Stimulated activated CD8-positive, alpha-beta memory T cell treated with anti-CD3 and anti-CD28 coated beads, Interleukin-15, amount 100 ng/mL, for 24 hours (primary cell): ENCODE measurements at regions not wholly inside any gene's neighbourhood (a gene's known extent, or its start where the extent isn't known, plus 50 kb on each side); places are given as distances from the start of the nearest gene placed in this dataset.
"Not testable (repeated sequence)": the region's sequence is repeated elsewhere in the genome, so short reads cannot be mapped to it uniquely, and the experiment has no call there.

Experiments
- DNase-seq: peaks from one replicate; pipeline ENCODE4 v3.0.0-alpha.2; 2020; ENCODE audit warnings: low read depth

- no peak for DNase-seq
Observed at GRCh38 chr6:103036846-103037245, 1643.3 kb downstream of the GRIK2 start.

- DNase-seq: no peak
Observed at GRCh38 chr6:103027271-103027931, 1633.9 kb downstream of the GRIK2 start.

GRCh38 chr6:103018426-103018825 lies 1624.9 kb downstream of the GRIK2 start:
- DNase-seq: no peak

- no peak for DNase-seq
Observed at GRCh38 chr6:103017878-103018277, 1624.4 kb downstream of the GRIK2 start.

GRCh38 chr6:103011605-103012004 lies 1618.1 kb downstream of the GRIK2 start:
- DNase-seq: no peak

- DNase-seq: no peak
Observed at GRCh38 chr6:103002282-103002681, 1608.8 kb downstream of the GRIK2 start.

GRCh38 chr6:103001724-103002123 lies 1608.2 kb downstream of the GRIK2 start:
- DNase-seq: no peak

GRCh38 chr6:103000688-103001087 lies 1607.2 kb downstream of the GRIK2 start:
- no peak for DNase-seq

GRCh38 chr6:102995491-102995890 lies 1602.0 kb downstream of the GRIK2 start:
- DNase-seq: no peak

GRCh38 chr6:102994866-102995265 lies 1601.4 kb downstream of the GRIK2 start:
- DNase-seq: no peak

GRCh38 chr6:102986086-102986485 lies 1592.6 kb downstream of the GRIK2 start:
- DNase-seq: no peak

GRCh38 chr6:102984357-102984756 lies 1590.8 kb downstream of the GRIK2 start:
- no peak for DNase-seq

GRCh38 chr6:102981490-102982015 lies 1588.0 kb downstream of the GRIK2 start:
- DNase-seq: no peak

- no peak for DNase-seq
Observed at GRCh38 chr6:102980951-102981350, 1587.4 kb downstream of the GRIK2 start.

- DNase-seq: no peak
Observed at GRCh38 chr6:102961902-102962301, 1568.4 kb downstream of the GRIK2 start.

- DNase-seq: no peak
Observed at GRCh38 chr6:102950967-102951366, 1557.5 kb downstream of the GRIK2 start.

- no peak for DNase-seq
Observed at GRCh38 chr6:102944475-102944874, 1551.0 kb downstream of the GRIK2 start.

- no peak for DNase-seq
Observed at GRCh38 chr6:102942206-102942605, 1548.7 kb downstream of the GRIK2 start.

- no peak for DNase-seq
Observed at GRCh38 chr6:102936959-102937358, 1543.5 kb downstream of the GRIK2 start.

GRCh38 chr6:102928109-102928508 lies 1534.6 kb downstream of the GRIK2 start:
- DNase-seq: no peak

- no peak for DNase-seq
Observed at GRCh38 chr6:102918161-102918560, 1524.7 kb downstream of the GRIK2 start.

GRCh38 chr6:102911571-102911970 lies 1518.1 kb downstream of the GRIK2 start:
- no peak for DNase-seq

- DNase-seq: not testable (repeated sequence)
Observed at GRCh38 chr6:102910701-102911139, 1517.2 kb downstream of the GRIK2 start.

- no peak for DNase-seq
Observed at GRCh38 chr6:102907181-102907580, 1513.7 kb downstream of the GRIK2 start.
